Heart right ventricle (tissue), 16 donors: ENCODE measurements at regions not wholly inside any gene's neighbourhood (a gene's known extent, or its start where the extent isn't known, plus 50 kb on each side); places are given as distances from the start of the nearest gene placed in this dataset.
"Not testable (repeated sequence)": the region's sequence is repeated elsewhere in the genome, so short reads cannot be mapped to it uniquely, and the experiment has no call there.

ENCODE experiments used
- ATAC-seq, 8 donors: fragments of 200-7000 bp; cut with Tn5 transposase; one replicate each; pipeline ENCODE4 v1.9.1; 2020; ENCODE audit warnings: mild to moderate bottlenecking in 8 of 8, moderate library complexity in 8 of 8, moderate number of reproducible peaks in 1 of 8
- DNase-seq, 2 donors: peaks; one replicate each; pipeline ENCODE4 v3.0.0-alpha.2; 2020
- H3K27ac ChIP-seq, 10 donors: fragments of 200-600 bp; sonication (generic) in 2 of 10; one replicate each; pipeline versions ENCODE4 v1.5.0 to v1.8.0; 2020 to 2022; ENCODE audit warnings: mild to moderate bottlenecking in 3 of 10
- H3K27me3 ChIP-seq, 7 donors: fragments of 200-600 bp; one replicate each; pipeline ENCODE4 v1.8.0; 2021 to 2022; ENCODE audit warnings: mild to moderate bottlenecking in 2 of 7
- H3K36me3 ChIP-seq, 9 donors: fragments of 200-600 bp; sonication (generic) in 1 of 9; one replicate each; pipeline versions ENCODE4 v1.5.0 to v1.8.0; 2020 to 2022; ENCODE audit warnings: mild to moderate bottlenecking in 2 of 9
- H3K4me1 ChIP-seq, 9 donors: fragments of 200-600 bp; sonication (generic) in 1 of 9; one replicate each; pipeline versions ENCODE4 v1.5.0 to v1.8.0; 2020 to 2022; ENCODE audit warnings: mild to moderate bottlenecking in 4 of 9
- H3K4me3 ChIP-seq, 10 donors: fragments of 200-600 bp; sonication (generic) in 2 of 10; one replicate each; pipeline versions ENCODE4 v1.5.0 to v1.8.0; 2020 to 2022; ENCODE audit warnings: mild to moderate bottlenecking in 7 of 10, moderate library complexity in 2 of 10
- H3K9me3 ChIP-seq, 11 donors: fragments of 200-600 bp in 10 of 11; sonication (generic) in 2 of 11; one replicate each; pipeline versions ENCODE4 v1.5.0 to v1.8.0; 2013 to 2022; ENCODE audit warnings: mild to moderate bottlenecking in 2 of 11, control low read depth in 1 of 11, moderate library complexity in 1 of 11
- CTCF ChIP-seq, 9 donors: fragments of 200-600 bp; sonication (generic) in 2 of 9; IDR thresholded peaks; one replicate each; pipeline versions ENCODE4 v1.5.0 to v1.8.0; 2021 to 2022; ENCODE audit warnings: antibody characterized with exemption in 9 of 9, mild to moderate bottlenecking in 5 of 9, moderate library complexity in 1 of 9
- WGBS, 2 donors: extraction: QIAGEN DNeasy Blood & Tissue Kit; methylation state at CpG; one replicate each; pipeline ENCODE4 v1.1.7; 2013; ENCODE audit warnings: inconsistent platforms in 1 of 2; 5-methylcytosine and 5-hydroxymethylcytosine counted together
- intact Hi-C, 10 donors: fragments of 100-400 bp; cut with DNase I; formaldehyde crosslinking; loops; one replicate each; pipeline versions ENCODE4 v1.11.1 to v1.14.2; 2022
- donor health status: Arrhythmogenic right ventricular cardiomyopathy.
- donor health status: ischemic (EF 13 %, LVEDD 7.1; RV severe dilation, severe dysfunction).
- donor health status: healthy with polysubstance abuse.
- donor health status: DM: no; HTN: yes; CAD: no.
- donor health status: DM: no; HTN: no; CAD: no.
- donor health status: ischemic (EF 25% LVEDD 6.9; RV normal size, moderate dysfunction).
- donor health status: ischemic (EF 25% LVEDD 5.7; RV mildly dilated, moderate dysfunction).
- donor health status: healthy.
- donor health status: DM: yes; HTN: yes; CAD: no.
- donor health status: Ischemic cardiomyopathy.
- donor health status: ischemic (EF 35%, LVEDD 5.7; RV mildly dilated, moderate dysfunction).
- donor health status: nonischemic (EF 11% LVEDD 7.7; RV severe dilation, severe dysfunction).
- donor health status: DM: yes; HTN: yes; CAD: no.
- donor health status: PGD.
- donor health status: ischemic (EF 29% LVEDD 5.4; RV normal size, mild dysfunction).
- donor health status: nonischemic (EF 23%, LVEDD 6.1; RV moderate dilation, normal function).

GRCh38 chr10:109239371-109239770 is 683.9 kb downstream of the XPNPEP1 start:
- Histone ChIP-seq H3K36me3 (no peaks in the 10 kb centered on the region), H3K27me3 (no peaks in the 10 kb centered on the region), H3K9me3 (peaks cover 0 to 16% (median 0%) of the 10 kb centered on the region in 11 donors), H3K4me1 (no peaks in the 10 kb centered on the region), H3K27ac (no peak overlapping the region), H3K4me3 (no peak overlapping the region)
- no peak for DNase-seq
- TF ChIP-seq CTCF (IDR thresholded peaks at IDR 0.05) = no peak
- ATAC-seq = no peak
- intact Hi-C loops = no loop called here

- no peak overlapping the region for H3K4me3 ChIP-seq
- no peak for TF ChIP-seq CTCF (IDR thresholded peaks at IDR 0.05)
- ATAC-seq (no peak), DNase-seq (no peak)
- intact Hi-C loops = no loop called here
- 78 to 86% methylated on average over 4 of the region's 4 CpGs for WGBS, 2 donors
- no peaks in the 10 kb centered on the region for H3K36me3 ChIP-seq
- H3K27me3 ChIP-seq = no peaks in the 10 kb centered on the region
- H3K27ac ChIP-seq = no peak overlapping the region
- H3K4me1 ChIP-seq = no peaks in the 10 kb centered on the region
- peaks cover 0 to 5% (median 0%) of the 10 kb centered on the region in 11 donors for H3K9me3 ChIP-seq
Measured at GRCh38 chr10:109237682-109238081, 685.6 kb downstream of the XPNPEP1 start.

GRCh38 chr10:109237050-109237449 is 686.3 kb downstream of the XPNPEP1 start:
- no peaks in the 10 kb centered on the region for H3K36me3 ChIP-seq
- DNase-seq = no peak
- intact Hi-C loops = no loop called here
- H3K9me3 ChIP-seq = peaks cover 0 to 5% (median 0%) of the 10 kb centered on the region in 11 donors
- H3K4me1 ChIP-seq = no peaks in the 10 kb centered on the region
- 79 to 96% methylated on average over 2 of the region's 2 CpGs for WGBS, 2 donors
- H3K4me3 ChIP-seq = no peak overlapping the region
- no peak for TF ChIP-seq CTCF (IDR thresholded peaks at IDR 0.05)
- H3K27ac ChIP-seq = no peak overlapping the region
- ATAC-seq = no peak
- no peaks in the 10 kb centered on the region for H3K27me3 ChIP-seq

- intact Hi-C loops, H3K36me3 ChIP-seq, H3K9me3 ChIP-seq, DNase-seq, ATAC-seq, H3K4me1 ChIP-seq, H3K27ac ChIP-seq, H3K27me3 ChIP-seq, H3K4me3 ChIP-seq: not testable (repeated sequence)
- WGBS, 2 donors = 75 to 83% methylated on average over 13 of the region's 13 CpGs
Measured at GRCh38 chr10:109223533-109223932, 699.8 kb downstream of the XPNPEP1 start.

- Histone ChIP-seq H3K4me3 (no peak overlapping the region), H3K27ac (no peak overlapping the region), H3K9me3 (no peaks in the 10 kb centered on the region), H3K4me1 (no peaks in the 10 kb centered on the region), H3K36me3 (no peaks in the 10 kb centered on the region), H3K27me3 (no peaks in the 10 kb centered on the region)
- intact Hi-C loops = no loop called here
- TF ChIP-seq CTCF (IDR thresholded peaks at IDR 0.05) = no peak
- WGBS, 2 donors = 72 to 76% methylated on average over 2 of the region's 2 CpGs
- ATAC-seq = no peak
- DNase-seq = no peak
Measured at GRCh38 chr10:109219935-109220605, 703.2 kb downstream of the XPNPEP1 start.
